HepG2 (cell line): ENCODE measurements at regions not wholly inside any gene's neighbourhood (a gene's known extent, or its start where the extent isn't known, plus 50 kb on each side); places are given as distances from the start of the nearest gene placed in this dataset.
A peak's percentile ranks its signal among the peaks of the same experiment; 100 is the strongest.

ENCODE experiments used
- DNMT3B ChIP-seq: conservative IDR thresholded peaks from 2 replicates; pipeline ENCODE4 v1.6.1; 2016; ENCODE audit warnings: missing biosample characterization, control low read depth
- FOXP4 ChIP-seq: sonication (generic); formaldehyde crosslinking; IDR thresholded peaks from 2 replicates; pipeline ENCODE4 v1.4.0; 2020; ENCODE audit warnings: missing genetic modification reagents
- HNRNPH1 ChIP-seq: fragments of 200-400 bp; formaldehyde crosslinking; optimal IDR thresholded peaks from 2 replicates; pipeline ENCODE3; 2017; ENCODE audit warnings: mild to moderate bottlenecking, low read depth, low read length
- HNRNPK ChIP-seq: fragments of 200-400 bp; formaldehyde crosslinking; IDR thresholded peaks from 2 replicates; pipeline ENCODE4 v1.6.1; 2018; ENCODE audit warnings: low read length, low read depth, moderate library complexity, mild to moderate bottlenecking; ENCODE audit not compliant: poor library complexity, severe bottlenecking
- KDM6A ChIP-seq: IDR thresholded peaks from 2 replicates; pipeline ENCODE4 v1.6.1; 2016; ENCODE audit warnings: low read depth
- NCOA1 ChIP-seq: sonication (generic); formaldehyde crosslinking; IDR thresholded peaks from 2 replicates; pipeline ENCODE4 v1.9.0; 2021; ENCODE audit warnings: missing genetic modification reagents
- NFRKB ChIP-seq: fragments of 450-650 bp; IDR thresholded peaks from 2 replicates; pipeline ENCODE4 v1.6.1; 2017
- NR2F6 ChIP-seq, 2 experiments: IDR thresholded peaks; 2 replicates each; pipeline ENCODE4 v1.6.1; 2016; ENCODE audit warnings: antibody characterized with exemption in 1 of 2, mild to moderate bottlenecking in 1 of 2
- PAXIP1 ChIP-seq: sonication (generic); formaldehyde crosslinking; conservative IDR thresholded peaks from 2 replicates; pipeline ENCODE4 v1.4.0; 2020; ENCODE audit warnings: mild to moderate bottlenecking, missing genetic modification reagents, moderate library complexity
- SIN3A ChIP-seq: IDR thresholded peaks from 2 replicates; pipeline ENCODE4 v1.6.1; 2011; ENCODE audit warnings: low read depth, mild to moderate bottlenecking, control low read depth, low read length, borderline replicate concordance
- SOX13 ChIP-seq, 3 experiments: fragments of 450-650 bp in 1 of 3; sonication (generic) in 1 of 3; formaldehyde crosslinking in 1 of 3; IDR thresholded peaks in 2 of 3; conservative IDR thresholded peaks in 1 of 3; 2 replicates each; pipeline versions ENCODE4 v1.5.0 to v1.6.1; 2016 to 2020; ENCODE audit warnings: antibody characterized with exemption in 1 of 3, mild to moderate bottlenecking in 1 of 3, missing compliant biosample characterization in 1 of 3, missing genetic modification reagents in 1 of 3, moderate library complexity in 1 of 3
- THAP11 ChIP-seq: IDR thresholded peaks from 2 replicates; pipeline ENCODE4 v1.6.1; 2016; ENCODE audit warnings: missing biosample characterization, missing genetic modification reagents
- YEATS4 ChIP-seq: sonication (generic); formaldehyde crosslinking; IDR thresholded peaks from 2 replicates; pipeline ENCODE4 v1.4.0; 2020; ENCODE audit warnings: missing genetic modification reagents, borderline replicate concordance
- ZNF598 ChIP-seq: sonication (generic); formaldehyde crosslinking; IDR thresholded peaks from 2 replicates; pipeline ENCODE4 v1.5.1; 2020; ENCODE audit warnings: mild to moderate bottlenecking, missing genetic modification reagents, borderline replicate concordance
- ZNF646 ChIP-seq: sonication (generic); formaldehyde crosslinking; IDR thresholded peaks from 2 replicates; pipeline ENCODE4 v1.9.0; 2021; ENCODE audit warnings: mild to moderate bottlenecking, missing genetic modification reagents
- ZSCAN21 ChIP-seq: sonication (generic); formaldehyde crosslinking; IDR thresholded peaks from 2 replicates; pipeline ENCODE4 v1.8.0; 2022; ENCODE audit warnings: mild to moderate bottlenecking, missing genetic modification reagents, moderate library complexity, borderline replicate concordance
- TF ChIP-seq, protein P1 (sequence below): sonication (generic); formaldehyde crosslinking; IDR thresholded peaks from 2 replicates; pipeline ENCODE4 v1.4.0; 2020; ENCODE audit warnings: mild to moderate bottlenecking, missing genetic modification reagents

DNA sequence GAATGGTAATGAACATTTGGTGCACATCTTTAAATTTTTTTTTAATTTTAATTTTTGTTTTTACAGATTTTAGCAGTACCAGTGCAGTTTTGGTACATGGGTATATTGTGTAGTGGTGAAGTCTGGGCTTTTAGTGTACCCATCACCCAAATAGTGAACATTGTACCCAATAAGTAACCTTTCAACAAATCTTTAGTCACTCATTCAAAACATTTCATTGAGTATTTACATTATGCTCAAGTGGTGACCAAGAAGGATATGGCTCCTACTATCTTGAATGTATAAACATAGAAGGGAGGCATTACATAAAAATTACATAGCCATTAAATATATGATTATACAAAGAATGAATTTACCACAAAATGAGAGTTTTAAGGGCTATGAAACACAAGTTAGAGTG lies 223.3 kb downstream of the SPRY1 start (continued):
- TF ChIP-seq, protein P1, sequence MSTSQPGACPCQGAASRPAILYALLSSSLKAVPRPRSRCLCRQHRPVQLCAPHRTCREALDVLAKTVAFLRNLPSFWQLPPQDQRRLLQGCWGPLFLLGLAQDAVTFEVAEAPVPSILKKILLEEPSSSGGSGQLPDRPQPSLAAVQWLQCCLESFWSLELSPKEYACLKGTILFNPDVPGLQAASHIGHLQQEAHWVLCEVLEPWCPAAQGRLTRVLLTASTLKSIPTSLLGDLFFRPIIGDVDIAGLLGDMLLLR (CRISPR knock-in tag): no peak
- TF ChIP-seq ZSCAN21 (no peak), KDM6A (CRISPR knock-in tag) (peak; percentile 33; the same call in 1 of the 2 replicates), HNRNPH1 (no peak), DNMT3B (CRISPR knock-in tag) (no peak), THAP11 (CRISPR knock-in tag) (no peak), YEATS4 (CRISPR knock-in tag) (no peak), SIN3A (no peak), SOX13 (IDR thresholded peaks at IDR 0.05) (no peak), SOX13 (CRISPR knock-in tag; conservative IDR thresholded peaks at IDR 0.05 in 1 of 2, IDR thresholded peaks at IDR 0.05 in 1 of 2) (peak in 1 of 2 experiments; percentile 41; a peak in 1 of 4 replicates), NR2F6 (IDR thresholded peaks at IDR 0.05) (no peak), NR2F6 (CRISPR knock-in tag; IDR thresholded peaks at IDR 0.05) (no peak), PAXIP1 (CRISPR knock-in tag) (peak; percentile 72), NCOA1 (no peak), HNRNPK (no peak), ZNF598 (CRISPR knock-in tag) (no peak), FOXP4 (CRISPR knock-in tag) (no peak), ZNF646 (no peak), NFRKB (no peak)
